ENCODE measurements at regions not wholly inside any gene's neighbourhood (a gene's known extent, or its start where the extent isn't known, plus 50 kb on each side); places are given as distances from the start of the nearest gene placed in this dataset.

- no peak for TF ChIP-seq CTCF (IDR thresholded peaks at IDR 0.05; ENCODE audit: control extremely low read depth, extremely low read depth)
- 84 to 88% methylated on average over 6 of the region's 6 CpGs for WGBS, 2 donors
- Histone ChIP-seq H3K27me3 (ENCODE audit: control insufficient read depth in 3 of 3, insufficient read depth in 3 of 3, low read length in 2 of 3) (peaks cover 0 to 2% (median 0%) of the 10 kb centered on the region in 3 donors), H3K4me1 (ENCODE audit: control insufficient read depth in 5 of 5, insufficient read depth in 5 of 5, low read length in 5 of 5) (no peaks in the 10 kb centered on the region), H3K4me3 (no peak overlapping the region), H3K9ac (ENCODE audit: insufficient read depth in 1 of 2, low read length in 2 of 2) (no peak overlapping the region), H3K27ac (ENCODE audit: low read depth in 1 of 2, low read length in 1 of 2) (no peak overlapping the region), H3K9me3 (ENCODE audit: control insufficient read depth in 4 of 4, insufficient read depth in 3 of 4, low read length in 3 of 4) (no peaks in the 10 kb centered on the region), H3K36me3 (ENCODE audit: control insufficient read depth in 4 of 4, insufficient read depth in 4 of 4, low read length in 4 of 4) (no peaks in the 10 kb centered on the region)
- ATAC-seq (ENCODE audit: insufficient read depth, low FRiP score) (no peak), DNase-seq (no peak)
Measured at GRCh38 chr2:223363085-223363484, 239.1 kb downstream of the SCG2 start.

- Histone ChIP-seq H3K9ac (ENCODE audit: insufficient read depth in 1 of 2, low read length in 2 of 2) (no peak overlapping the region), H3K27ac (ENCODE audit: low read depth in 1 of 2, low read length in 1 of 2) (no peak overlapping the region), H3K36me3 (ENCODE audit: control insufficient read depth in 4 of 4, insufficient read depth in 4 of 4, low read length in 4 of 4) (no peaks in the 10 kb centered on the region), H3K4me3 (no peak overlapping the region), H3K9me3 (ENCODE audit: control insufficient read depth in 4 of 4, insufficient read depth in 3 of 4, low read length in 3 of 4) (no peaks in the 10 kb centered on the region), H3K27me3 (ENCODE audit: control insufficient read depth in 3 of 3, insufficient read depth in 3 of 3, low read length in 2 of 3) (peaks cover 0 to 2% (median 0%) of the 10 kb centered on the region in 3 donors), H3K4me1 (ENCODE audit: control insufficient read depth in 5 of 5, insufficient read depth in 5 of 5, low read length in 5 of 5) (no peaks in the 10 kb centered on the region)
- no peak for TF ChIP-seq CTCF (IDR thresholded peaks at IDR 0.05; ENCODE audit: control extremely low read depth, extremely low read depth)
- WGBS, 2 donors, result 49 to 61% methylated on average over 5 of the region's 5 CpGs
- ATAC-seq (ENCODE audit: insufficient read depth, low FRiP score) (no peak), DNase-seq (no peak)
Measured at GRCh38 chr2:223365158-223365679, 236.9 kb downstream of the SCG2 start.

- Histone ChIP-seq H3K27me3 (ENCODE audit: control insufficient read depth in 3 of 3, insufficient read depth in 3 of 3, low read length in 2 of 3) (peaks cover 0 to 2% (median 0%) of the 10 kb centered on the region in 3 donors), H3K9ac (ENCODE audit: insufficient read depth in 1 of 2, low read length in 2 of 2) (no peak overlapping the region), H3K9me3 (ENCODE audit: control insufficient read depth in 4 of 4, insufficient read depth in 3 of 4, low read length in 3 of 4) (no peaks in the 10 kb centered on the region), H3K4me1 (ENCODE audit: control insufficient read depth in 5 of 5, insufficient read depth in 5 of 5, low read length in 5 of 5) (no peaks in the 10 kb centered on the region), H3K27ac (ENCODE audit: low read depth in 1 of 2, low read length in 1 of 2) (no peak overlapping the region), H3K36me3 (ENCODE audit: control insufficient read depth in 4 of 4, insufficient read depth in 4 of 4, low read length in 4 of 4) (no peaks in the 10 kb centered on the region), H3K4me3 (no peak overlapping the region)
- no peak for DNase-seq
- WGBS, 2 donors, result 84 to 86% methylated on average over 5 of the region's 5 CpGs
- ATAC-seq (ENCODE audit: insufficient read depth, low FRiP score), result no peak
- TF ChIP-seq CTCF (IDR thresholded peaks at IDR 0.05; ENCODE audit: control extremely low read depth, extremely low read depth), result no peak
Measured at GRCh38 chr2:223366566-223366965, 235.6 kb downstream of the SCG2 start.

- WGBS, 2 donors, result 58 to 62% methylated on average over 2 of the region's 2 CpGs
- ATAC-seq (ENCODE audit: insufficient read depth, low FRiP score), result no peak
- no peaks in the 10 kb centered on the region for H3K9me3 ChIP-seq (ENCODE audit: control insufficient read depth in 4 of 4, insufficient read depth in 3 of 4, low read length in 3 of 4)
Measured at GRCh38 chr2:223368481-223368880, 233.7 kb downstream of the SCG2 start.

More at GRCh38 chr2:223368481-223368880, 233.7 kb downstream of the SCG2 start:
- no peak for DNase-seq
- TF ChIP-seq CTCF (IDR thresholded peaks at IDR 0.05; ENCODE audit: control extremely low read depth, extremely low read depth), result no peak
- no peak overlapping the region for H3K9ac ChIP-seq (ENCODE audit: insufficient read depth in 1 of 2, low read length in 2 of 2)
- no peaks in the 10 kb centered on the region for H3K36me3 ChIP-seq (ENCODE audit: control insufficient read depth in 4 of 4, insufficient read depth in 4 of 4, low read length in 4 of 4)
- H3K4me3 ChIP-seq, result no peak overlapping the region
- peaks cover 0 to 2% (median 0%) of the 10 kb centered on the region in 3 donors for H3K27me3 ChIP-seq (ENCODE audit: control insufficient read depth in 3 of 3, insufficient read depth in 3 of 3, low read length in 2 of 3)
- H3K27ac ChIP-seq (ENCODE audit: low read depth in 1 of 2, low read length in 1 of 2), result no peak overlapping the region
- H3K4me1 ChIP-seq (ENCODE audit: control insufficient read depth in 5 of 5, insufficient read depth in 5 of 5, low read length in 5 of 5), result no peaks in the 10 kb centered on the region

All from lung (tissue), 11 donors.